H1 (cell line): ENCODE measurements at regions not wholly inside any gene's neighbourhood (a gene's known extent, or its start where the extent isn't known, plus 50 kb on each side); places are given as distances from the start of the nearest gene placed in this dataset.

ENCODE experiments used
- CTCF ChIA-PET: fragments of 300-600 bp; sonication (Branson Sonifier 250); formaldehyde crosslinking; loops from one replicate; lab custom pipeline; 2021; ENCODE audit not compliant: partially characterized antibody; lab: Charles Lee
- POLR2A ChIA-PET: fragments of 300-600 bp; sonication (Branson Sonifier 250); formaldehyde crosslinking; loops from one replicate; lab custom pipeline; 2021; ENCODE audit warnings: inconsistent platforms; ENCODE audit not compliant: partially characterized antibody; lab: Charles Lee
- DNase-seq, 2 experiments: peaks; one replicate each; pipeline versions ENCODE4 v3.0.0 to v3.0.0-alpha.2; 2010 to 2022; ENCODE audit warnings: low spot score in 2 of 2, low read depth in 1 of 2, mixed read lengths in 1 of 2
- FAIRE-seq: peaks from 2 replicates; lab custom pipeline; 2011; peaks lifted over from hg19 to GRCh38; lab: Jason Lieb, UNC
- H2AFZ ChIP-seq: 2 replicates; pipeline ENCODE4 v1.8.1; 2012; ENCODE audit warnings: low read length, inconsistent platforms
- H2AK5ac ChIP-seq: 2 replicates; pipeline ENCODE4 v1.6.1; 2013; ENCODE audit warnings: low read depth, low read length
- H2BK120ac ChIP-seq: replicated peaks from 2 replicates; pipeline ENCODE3; 2013; ENCODE audit warnings: low read depth, low read length, inconsistent platforms
- H2BK12ac ChIP-seq: 2 replicates; pipeline ENCODE4 v1.6.1; 2013; ENCODE audit warnings: low read depth, low read length
- H2BK15ac ChIP-seq: 2 replicates; pipeline ENCODE4 v1.6.1; 2013; ENCODE audit warnings: low read length
- H2BK20ac ChIP-seq: 2 replicates; pipeline ENCODE4 v1.6.1; 2013; ENCODE audit warnings: low read length
- H2BK5ac ChIP-seq: 2 replicates; pipeline ENCODE4 v1.6.1; 2013; ENCODE audit warnings: low read depth, low read length
- H3K14ac ChIP-seq: 2 replicates; pipeline ENCODE4 v1.6.1; 2013; ENCODE audit warnings: inconsistent platforms; ENCODE audit not compliant: insufficient read length
- H3K18ac ChIP-seq: 2 replicates; pipeline ENCODE4 v1.6.1; 2013; ENCODE audit warnings: low read length; ENCODE audit errors: extremely low read depth
- H3K23ac ChIP-seq: 2 replicates; pipeline ENCODE4 v1.6.1; 2013; ENCODE audit warnings: inconsistent platforms; ENCODE audit not compliant: insufficient read length
- H3K23me2 ChIP-seq: 2 replicates; pipeline ENCODE4 v1.6.1; 2013; ENCODE audit warnings: low read depth, low read length
- H3K27ac ChIP-seq: 2 replicates; pipeline ENCODE4 v1.6.1; 2011; ENCODE audit warnings: low read depth, low read length, inconsistent platforms
- H3K27me3 ChIP-seq, 4 experiments: replicated peaks in 1 of 4; 1 replicate in 1 of 4; 2 replicates in 3 of 4; pipeline versions ENCODE4 v1.6.1 to v1.8.1; 2011 to 2013; ENCODE audit warnings: low read length in 3 of 4, mild to moderate bottlenecking in 3 of 4, inconsistent platforms in 2 of 4, mixed read lengths in 2 of 4, moderate library complexity in 1 of 4; ENCODE audit not compliant: control insufficient read depth in 3 of 4, insufficient read depth in 3 of 4; ENCODE audit errors: extremely low read depth in 1 of 4
- H3K36me3 ChIP-seq, 4 experiments: 2 replicates each; pipeline versions ENCODE4 v1.6.1 to v1.8.1; 2011 to 2013; ENCODE audit warnings: mild to moderate bottlenecking in 4 of 4, low read length in 3 of 4, moderate library complexity in 2 of 4, control low read depth in 1 of 4, inconsistent platforms in 1 of 4; ENCODE audit not compliant: insufficient read depth in 4 of 4, control insufficient read depth in 2 of 4
- H3K4ac ChIP-seq: replicated peaks from 2 replicates; pipeline ENCODE3; 2013; ENCODE audit warnings: low read length, low read depth, mixed read lengths, inconsistent platforms; ENCODE audit not compliant: insufficient read length
- H3K4me1 ChIP-seq, 4 experiments: replicated peaks in 1 of 4; 1 replicate in 1 of 4; 2 replicates in 3 of 4; pipeline versions ENCODE4 v1.6.1 to v1.8.1; 2011 to 2013; ENCODE audit warnings: low read length in 3 of 4, inconsistent platforms in 2 of 4, mixed read lengths in 1 of 4; ENCODE audit not compliant: insufficient read depth in 4 of 4, control insufficient read depth in 3 of 4
- H3K4me2 ChIP-seq, 2 experiments: 2 replicates each; pipeline versions ENCODE4 v1.6.1 to v1.8.1; 2011 to 2013; ENCODE audit warnings: low read depth in 2 of 2, low read length in 2 of 2, control low read depth in 1 of 2, inconsistent platforms in 1 of 2, mild to moderate bottlenecking in 1 of 2; ENCODE audit not compliant: insufficient read depth in 1 of 2
- H3K4me3 ChIP-seq, 4 experiments: fragments of 200-600, 300-600 bp in 1 of 4; sonication (generic), shearing (Covaris generic), sonication (Bioruptor Twin) in 1 of 4; 2 replicates each; pipeline versions ENCODE4 v1.5.1 to v1.8.1; 2011 to 2016; ENCODE audit warnings: low read length in 4 of 4, low read depth in 3 of 4, control low read depth in 2 of 4, inconsistent platforms in 2 of 4, mild to moderate bottlenecking in 2 of 4, mixed read lengths in 1 of 4, moderate library complexity in 1 of 4; ENCODE audit not compliant: insufficient read depth in 2 of 4; ENCODE audit errors: extremely low read depth in 1 of 4
- H3K56ac ChIP-seq: replicated peaks from 2 replicates; pipeline ENCODE3; 2013; ENCODE audit warnings: low read depth, mild to moderate bottlenecking, mixed read lengths, low read length, inconsistent platforms; ENCODE audit not compliant: insufficient read length
- H3K79me1 ChIP-seq: 2 replicates; pipeline ENCODE4 v1.6.1; 2013; ENCODE audit warnings: low read depth, low read length, control low read depth
- H3K79me2 ChIP-seq, 2 experiments: 2 replicates each; pipeline versions ENCODE4 v1.6.1 to v1.8.1; 2012 to 2013; ENCODE audit warnings: low read length in 2 of 2, mild to moderate bottlenecking in 2 of 2, inconsistent platforms in 1 of 2; ENCODE audit not compliant: insufficient read depth in 2 of 2, control insufficient read depth in 1 of 2
- H3K9ac ChIP-seq, 4 experiments: replicated peaks in 1 of 4; 1 replicate in 1 of 4; 2 replicates in 3 of 4; pipeline versions ENCODE4 v1.6.1 to v1.8.1; 2011 to 2013; ENCODE audit warnings: low read depth in 3 of 4, low read length in 3 of 4, control low read depth in 2 of 4, mild to moderate bottlenecking in 2 of 4, moderate library complexity in 2 of 4, inconsistent platforms in 1 of 4; ENCODE audit errors: extremely low read depth in 1 of 4
- H3K9me3 ChIP-seq, 2 experiments: 2 replicates each; pipeline versions ENCODE4 v1.6.1 to v1.8.1; 2012 to 2013; ENCODE audit warnings: mild to moderate bottlenecking in 2 of 2, moderate library complexity in 2 of 2, control low read depth in 1 of 2, inconsistent platforms in 1 of 2, low read depth in 1 of 2, low read length in 1 of 2, mixed read lengths in 1 of 2; ENCODE audit not compliant: insufficient read depth in 2 of 2
- H4K20me1 ChIP-seq, 2 experiments: replicated peaks in 1 of 2; 2 replicates each; pipeline versions ENCODE3 to v1.8.1; 2011 to 2013; ENCODE audit warnings: inconsistent platforms in 2 of 2, low read length in 2 of 2, mild to moderate bottlenecking in 1 of 2; ENCODE audit not compliant: insufficient read depth in 2 of 2, control insufficient read depth in 1 of 2
- H4K5ac ChIP-seq: 2 replicates; pipeline ENCODE4 v1.6.1; 2013; ENCODE audit warnings: low read length, low read depth, mixed read lengths, inconsistent platforms; ENCODE audit not compliant: insufficient read length
- H4K8ac ChIP-seq: 2 replicates; pipeline ENCODE4 v1.8.0; 2013; ENCODE audit warnings: mild to moderate bottlenecking, moderate library complexity, low read length, inconsistent platforms; ENCODE audit not compliant: insufficient read depth; ENCODE audit errors: extremely low read depth
- H4K91ac ChIP-seq: replicated peaks from 2 replicates; pipeline ENCODE3; 2013; ENCODE audit warnings: low read length, mixed read lengths, inconsistent platforms; ENCODE audit not compliant: insufficient read length
- BCL11A ChIP-seq, 2 experiments: IDR thresholded peaks; one replicate each; pipeline ENCODE4 v1.6.1; 2011; ENCODE audit warnings: low read depth in 2 of 2, low read length in 2 of 2, mild to moderate bottlenecking in 2 of 2
- CTBP2 ChIP-seq: IDR thresholded peaks from 2 replicates; pipeline ENCODE4 v1.7.0; 2011; ENCODE audit warnings: borderline replicate concordance, mild to moderate bottlenecking, moderate library complexity, mixed read lengths, low read length; ENCODE audit not compliant: insufficient read depth, insufficient read length
- JUND ChIP-seq: IDR thresholded peaks from 2 replicates; pipeline ENCODE4 v1.6.1; 2011; ENCODE audit warnings: mild to moderate bottlenecking, improper control_type of control experiment, low read length
- POLR2AphosphoS5 ChIP-seq: IDR thresholded peaks from 2 replicates; pipeline ENCODE4 v1.6.1; 2011; ENCODE audit warnings: low read depth, low read length
- TBP ChIP-seq: IDR thresholded peaks from 2 replicates; pipeline ENCODE4 v1.6.1; 2011; ENCODE audit warnings: low read depth, low read length, improper control_type of control experiment
- TCF12 ChIP-seq: IDR thresholded peaks from 2 replicates; pipeline ENCODE4 v1.6.1; 2011; ENCODE audit warnings: low read depth, mild to moderate bottlenecking, low read length
- YY1 ChIP-seq: IDR thresholded peaks from 2 replicates; pipeline ENCODE4 v1.6.1; 2011; ENCODE audit warnings: low read depth, mild to moderate bottlenecking, low read length
- WGBS, 2 experiments: shearing (Covaris generic) in 1 of 2; methylation state at CpG; one replicate each; pipeline versions ENCODE4 v1.1.6 to v1.1.7; 2013 to 2015; ENCODE audit warnings: low lambda C conversion rate in 2 of 2, mixed read lengths in 2 of 2, inconsistent platforms in 1 of 2, low coverage in 1 of 2, missing lambda C conversion rate in 1 of 2; ENCODE audit not compliant: insufficient replicate concordance in 2 of 2, insufficient coverage in 1 of 2, insufficient read length in 1 of 2; ENCODE audit errors: extremely low coverage in 1 of 2, missing lambda C conversion rate in 1 of 2; 5-methylcytosine and 5-hydroxymethylcytosine counted together
- TF ChIP-seq, protein P1 (sequence below): IDR thresholded peaks from 2 replicates; pipeline ENCODE4 v1.6.1; 2011; ENCODE audit warnings: low read length, improper control_type of control experiment
- TF ChIP-seq, protein P2 (sequence below), 3 experiments: IDR thresholded peaks; 1 replicate in 2 of 3; 2 replicates in 1 of 3; pipeline versions ENCODE4 v1.5.1 to v1.6.1; 2011; ENCODE audit warnings: low read length in 3 of 3, mild to moderate bottlenecking in 3 of 3, inconsistent platforms in 2 of 3, low read depth in 1 of 3, moderate library complexity in 1 of 3; ENCODE audit not compliant: insufficient read depth in 1 of 3; ENCODE audit errors: control extremely low read depth in 1 of 3

- Histone ChIP-seq H3K14ac (no peak overlapping the region), H2AFZ (no peak overlapping the region), H3K9ac (no peak overlapping the region), H2BK5ac (no peak overlapping the region), H3K56ac (no peak overlapping the region), H3K9me3 (no peaks in the 10 kb centered on the region), H2AK5ac (no peak overlapping the region), H4K91ac (no peak overlapping the region), H3K4me3 (no peak overlapping the region), H4K20me1 (no peaks in the 10 kb centered on the region), H4K8ac (no peak overlapping the region), H3K4me1 (no peaks in the 10 kb centered on the region), H2BK120ac (no peak overlapping the region), H2BK20ac (no peak overlapping the region), H3K4me2 (no peak overlapping the region), H2BK15ac (no peak overlapping the region), H3K18ac (no peak overlapping the region), H2BK12ac (no peak overlapping the region), H3K79me1 (no peaks in the 10 kb centered on the region), H3K27me3 (no peaks in the 10 kb centered on the region), H3K23ac (no peak overlapping the region), H3K36me3 (no peaks in the 10 kb centered on the region), H4K5ac (no peak overlapping the region), H3K79me2 (no peaks in the 10 kb centered on the region), H3K4ac (no peak overlapping the region), H3K23me2 (no peaks in the 10 kb centered on the region), H3K27ac (no peak overlapping the region)
- POLR2A ChIA-PET: no interaction called here
- CTCF ChIA-PET: interaction anchor here (1.6 kb wide), 1 partner anchor 18 kb away, joined by 4 read pairs; no protein-coding TSS in a partner anchor
- 95% methylated on average over 2 of the region's 2 CpGs; no CpG with 5 or more reads in 1 of the 2 experiments for WGBS, 2 experiments
- no peak for FAIRE-seq
- no peak for DNase-seq
- TF ChIP-seq BCL11A (IDR thresholded peaks at IDR 0.05; ENCODE audit: low read depth in 2 of 2, low read length in 2 of 2) (no peak), YY1 (no peak), CTBP2 (no peak), TCF12 (no peak), POLR2AphosphoS5 (no peak), JUND (no peak), TBP (no peak)
- TF ChIP-seq, protein P1, sequence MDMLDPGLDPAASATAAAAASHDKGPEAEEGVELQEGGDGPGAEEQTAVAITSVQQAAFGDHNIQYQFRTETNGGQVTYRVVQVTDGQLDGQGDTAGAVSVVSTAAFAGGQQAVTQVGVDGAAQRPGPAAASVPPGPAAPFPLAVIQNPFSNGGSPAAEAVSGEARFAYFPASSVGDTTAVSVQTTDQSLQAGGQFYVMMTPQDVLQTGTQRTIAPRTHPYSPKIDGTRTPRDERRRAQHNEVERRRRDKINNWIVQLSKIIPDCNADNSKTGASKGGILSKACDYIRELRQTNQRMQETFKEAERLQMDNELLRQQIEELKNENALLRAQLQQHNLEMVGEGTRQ: no peak
- TF ChIP-seq, protein P2, sequence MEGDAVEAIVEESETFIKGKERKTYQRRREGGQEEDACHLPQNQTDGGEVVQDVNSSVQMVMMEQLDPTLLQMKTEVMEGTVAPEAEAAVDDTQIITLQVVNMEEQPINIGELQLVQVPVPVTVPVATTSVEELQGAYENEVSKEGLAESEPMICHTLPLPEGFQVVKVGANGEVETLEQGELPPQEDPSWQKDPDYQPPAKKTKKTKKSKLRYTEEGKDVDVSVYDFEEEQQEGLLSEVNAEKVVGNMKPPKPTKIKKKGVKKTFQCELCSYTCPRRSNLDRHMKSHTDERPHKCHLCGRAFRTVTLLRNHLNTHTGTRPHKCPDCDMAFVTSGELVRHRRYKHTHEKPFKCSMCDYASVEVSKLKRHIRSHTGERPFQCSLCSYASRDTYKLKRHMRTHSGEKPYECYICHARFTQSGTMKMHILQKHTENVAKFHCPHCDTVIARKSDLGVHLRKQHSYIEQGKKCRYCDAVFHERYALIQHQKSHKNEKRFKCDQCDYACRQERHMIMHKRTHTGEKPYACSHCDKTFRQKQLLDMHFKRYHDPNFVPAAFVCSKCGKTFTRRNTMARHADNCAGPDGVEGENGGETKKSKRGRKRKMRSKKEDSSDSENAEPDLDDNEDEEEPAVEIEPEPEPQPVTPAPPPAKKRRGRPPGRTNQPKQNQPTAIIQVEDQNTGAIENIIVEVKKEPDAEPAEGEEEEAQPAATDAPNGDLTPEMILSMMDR (IDR thresholded peaks at IDR 0.05; ENCODE audit: control extremely low read depth in 1 of 3, insufficient read depth in 1 of 3, low read depth in 1 of 3, low read length in 3 of 3): no peak
Observed at GRCh38 chr14:26687301-26687837, 89.5 kb upstream of the NOVA1 start.
